ENCODE measurements at regions not wholly inside any gene's neighbourhood (a gene's known extent, or its start where the extent isn't known, plus 50 kb on each side); places are given as distances from the start of the nearest gene placed in this dataset.
"Not testable (repeated sequence)": the region's sequence is repeated elsewhere in the genome, so short reads cannot be mapped to it uniquely, and the experiment has no call there.

- no peak overlapping the region for H2AFZ ChIP-seq (ENCODE audit: low read length)
- H3K4me2 ChIP-seq (ENCODE audit: low read depth, low read length, poor library complexity, severe bottlenecking): no peak overlapping the region
- H3F3A ChIP-seq (ENCODE audit: low read depth): no peaks in the 10 kb centered on the region
- no peaks in the 10 kb centered on the region for H3K9me3 ChIP-seq (ENCODE audit: insufficient read depth, low read depth, low read length)
- H3K27me3 ChIP-seq (ENCODE audit: insufficient read depth, low read length, poor library complexity, severe bottlenecking): no peaks in the 10 kb centered on the region
- H3K9ac ChIP-seq (ENCODE audit: low read depth, low read length, poor library complexity, severe bottlenecking): no peak overlapping the region
- no peak overlapping the region for H3K4me3 ChIP-seq (ENCODE audit: low read length, poor library complexity, severe bottlenecking)
- H3K9me2 ChIP-seq (replicated peaks; ENCODE audit: low read depth, low read length): no peaks in the 10 kb centered on the region
- H3K36me3 ChIP-seq (ENCODE audit: insufficient read depth, low read length): no peaks in the 10 kb centered on the region
- TF ChIP-seq CTCF (conservative IDR thresholded peaks at IDR 0.05; ENCODE audit: low read length) (no peak), EZH2phosphoT487 (IDR thresholded peaks at IDR 0.05; ENCODE audit: borderline replicate concordance) (no peak)
- no peaks in the 10 kb centered on the region for H4K20me1 ChIP-seq (ENCODE audit: insufficient read depth, low read length, poor library complexity, severe bottlenecking)
- H3K4me1 ChIP-seq (ENCODE audit: insufficient read depth, low read length, poor library complexity, severe bottlenecking): no peaks in the 10 kb centered on the region
- no peaks in the 10 kb centered on the region for H3K79me2 ChIP-seq (ENCODE audit: insufficient read depth, low read length)
These were observed 91.4 kb downstream of the ACAA2 start for GRCh38 chr18:49721981-49722380.

- H3K4me2 ChIP-seq (ENCODE audit: low read depth, low read length, poor library complexity, severe bottlenecking); H3K4me1 ChIP-seq (ENCODE audit: insufficient read depth, low read length, poor library complexity, severe bottlenecking); H4K20me1 ChIP-seq (ENCODE audit: insufficient read depth, low read length, poor library complexity, severe bottlenecking); H3K36me3 ChIP-seq (ENCODE audit: insufficient read depth, low read length); H3K79me2 ChIP-seq (ENCODE audit: insufficient read depth, low read length); H3K4me3 ChIP-seq (ENCODE audit: low read length, poor library complexity, severe bottlenecking); H3K9me3 ChIP-seq (ENCODE audit: insufficient read depth, low read depth, low read length); H2AFZ ChIP-seq (ENCODE audit: low read length); H3K9me2 ChIP-seq (replicated peaks; ENCODE audit: low read depth, low read length); H3K9ac ChIP-seq (ENCODE audit: low read depth, low read length, poor library complexity, severe bottlenecking); H3K27me3 ChIP-seq (ENCODE audit: insufficient read depth, low read length, poor library complexity, severe bottlenecking); H3F3A ChIP-seq (ENCODE audit: low read depth): not testable (repeated sequence)
These were observed 92.4 kb downstream of the ACAA2 start for GRCh38 chr18:49720944-49721343.

GRCh38 chr18:49717617-49718016 lies 95.7 kb downstream of the ACAA2 start:
- no peak for TF ChIP-seq CTCF (conservative IDR thresholded peaks at IDR 0.05; ENCODE audit: low read length)
- TF ChIP-seq EZH2phosphoT487 (IDR thresholded peaks at IDR 0.05; ENCODE audit: borderline replicate concordance): no peak
- Histone ChIP-seq H3F3A (ENCODE audit: low read depth) (no peaks in the 10 kb centered on the region), H3K4me3 (ENCODE audit: low read length, poor library complexity, severe bottlenecking) (no peak overlapping the region), H4K20me1 (ENCODE audit: insufficient read depth, low read length, poor library complexity, severe bottlenecking) (no peaks in the 10 kb centered on the region), H2AFZ (ENCODE audit: low read length) (no peak overlapping the region), H3K36me3 (ENCODE audit: insufficient read depth, low read length) (no peaks in the 10 kb centered on the region), H3K27me3 (ENCODE audit: insufficient read depth, low read length, poor library complexity, severe bottlenecking) (no peaks in the 10 kb centered on the region), H3K4me2 (ENCODE audit: low read depth, low read length, poor library complexity, severe bottlenecking) (no peak overlapping the region), H3K9me2 (replicated peaks; ENCODE audit: low read depth, low read length) (no peaks in the 10 kb centered on the region), H3K79me2 (ENCODE audit: insufficient read depth, low read length) (no peaks in the 10 kb centered on the region), H3K9me3 (ENCODE audit: insufficient read depth, low read depth, low read length) (no peaks in the 10 kb centered on the region), H3K9ac (ENCODE audit: low read depth, low read length, poor library complexity, severe bottlenecking) (no peak overlapping the region), H3K4me1 (ENCODE audit: insufficient read depth, low read length, poor library complexity, severe bottlenecking) (no peaks in the 10 kb centered on the region)

GRCh38 chr18:49716035-49716434 lies 97.3 kb downstream of the ACAA2 start:
- no peaks in the 10 kb centered on the region for H3K79me2 ChIP-seq (ENCODE audit: insufficient read depth, low read length)
- no peak overlapping the region for H3K4me2 ChIP-seq (ENCODE audit: low read depth, low read length, poor library complexity, severe bottlenecking)
- H3K9me3 ChIP-seq (ENCODE audit: insufficient read depth, low read depth, low read length): no peaks in the 10 kb centered on the region
- H4K20me1 ChIP-seq (ENCODE audit: insufficient read depth, low read length, poor library complexity, severe bottlenecking): no peaks in the 10 kb centered on the region
- H3K36me3 ChIP-seq (ENCODE audit: insufficient read depth, low read length): no peaks in the 10 kb centered on the region
- no peak overlapping the region for H2AFZ ChIP-seq (ENCODE audit: low read length)
- no peak overlapping the region for H3K9ac ChIP-seq (ENCODE audit: low read depth, low read length, poor library complexity, severe bottlenecking)
- H3F3A ChIP-seq (ENCODE audit: low read depth): no peaks in the 10 kb centered on the region
- no peaks in the 10 kb centered on the region for H3K27me3 ChIP-seq (ENCODE audit: insufficient read depth, low read length, poor library complexity, severe bottlenecking)
- no peaks in the 10 kb centered on the region for H3K4me1 ChIP-seq (ENCODE audit: insufficient read depth, low read length, poor library complexity, severe bottlenecking)
- TF ChIP-seq CTCF (conservative IDR thresholded peaks at IDR 0.05; ENCODE audit: low read length) (no peak), EZH2phosphoT487 (IDR thresholded peaks at IDR 0.05; ENCODE audit: borderline replicate concordance) (no peak)
- H3K4me3 ChIP-seq (ENCODE audit: low read length, poor library complexity, severe bottlenecking): no peak overlapping the region
- no peaks in the 10 kb centered on the region for H3K9me2 ChIP-seq (replicated peaks; ENCODE audit: low read depth, low read length)
